B cell (primary cell): ENCODE measurements at regions not wholly inside any gene's neighbourhood (a gene's known extent, or its start where the extent isn't known, plus 50 kb on each side); places are given as distances from the start of the nearest gene placed in this dataset.

Experiments
- ATAC-seq: fragments of 200-7000 bp; cut with Tn5 transposase; one replicate; pipeline ENCODE4 v1.10.0; 2021; ENCODE audit warnings: low read depth, mild to moderate bottlenecking, moderate number of reproducible peaks, moderate library complexity
- CTCF ChIA-PET: fragments of 350-600 bp; sonication (Branson Sonifier 250); formaldehyde crosslinking; loops from one replicate; lab custom pipeline; 2021; ENCODE audit warnings: antibody characterized with exemption, inconsistent platforms; lab: Charles Lee
- POLR2A ChIA-PET: fragments of 350-600 bp; sonication (Branson Sonifier 250); formaldehyde crosslinking; loops from one replicate; lab custom pipeline; 2021; ENCODE audit warnings: antibody characterized with exemption; lab: Charles Lee
- DNase-seq: peaks from one replicate; pipeline ENCODE4 v3.0.0; 2013
- H2AFZ ChIP-seq: 2 replicates; pipeline ENCODE4 v1.6.1; 2012; ENCODE audit warnings: mild to moderate bottlenecking, low read depth, low read length; ENCODE audit not compliant: insufficient read depth, poor library complexity, severe bottlenecking
- H3K27ac ChIP-seq, 2 donors: 1 replicate in 1 of 2; 2 replicates in 1 of 2; pipeline ENCODE4 v1.5.1; 2012 to 2013; ENCODE audit warnings: low read length in 2 of 2, mild to moderate bottlenecking in 2 of 2, moderate library complexity in 1 of 2
- H3K27me3 ChIP-seq, 4 experiments: fragments of 200-600 bp in 1 of 4; sonication (generic) in 1 of 4; replicated peaks in 1 of 4; 1 replicate in 2 of 4; 2 replicates in 2 of 4; pipeline versions ENCODE4 v1.6.1 to v1.7.0; 2013 to 2016; ENCODE audit warnings: low read length in 3 of 4, mild to moderate bottlenecking in 2 of 4, mixed read lengths in 1 of 4, moderate library complexity in 1 of 4; ENCODE audit not compliant: insufficient read depth in 4 of 4, control insufficient read depth in 3 of 4; ENCODE audit errors: control extremely low read depth in 1 of 4
- H3K36me3 ChIP-seq, 2 experiments: replicated peaks in 1 of 2; 1 replicate in 1 of 2; 2 replicates in 1 of 2; pipeline versions ENCODE4 v1.6.1 to v1.7.1; 2013; ENCODE audit warnings: low read length in 1 of 2; ENCODE audit not compliant: insufficient read depth in 2 of 2, control insufficient read depth in 1 of 2; ENCODE audit errors: control extremely low read depth in 1 of 2, extremely low read depth in 1 of 2
- H3K4me1 ChIP-seq, 2 donors: fragments of 200-600 bp in 1 of 2; sonication (generic) in 1 of 2; 1 replicate in 1 of 2; 2 replicates in 1 of 2; pipeline versions ENCODE4 v1.5.1 to v1.6.1; 2013 to 2017; ENCODE audit warnings: low read length in 2 of 2; ENCODE audit not compliant: control insufficient read depth in 2 of 2, insufficient read depth in 2 of 2
- H3K4me2 ChIP-seq: replicated peaks from 2 replicates; pipeline ENCODE3; 2012; ENCODE audit warnings: mild to moderate bottlenecking, low read depth, low read length; ENCODE audit not compliant: poor library complexity, severe bottlenecking
- H3K4me3 ChIP-seq, 5 experiments: fragments of 200-600 bp in 1 of 5; sonication (generic) in 1 of 5; 1 replicate in 3 of 5; 2 replicates in 2 of 5; pipeline versions ENCODE4 v1.5.1 to v1.7.0; 2011 to 2016; ENCODE audit warnings: low read length in 4 of 5, mild to moderate bottlenecking in 4 of 5, low read depth in 2 of 5, control low read depth in 1 of 5, moderate library complexity in 1 of 5; ENCODE audit not compliant: insufficient read depth in 1 of 5; ENCODE audit errors: control extremely low read depth in 1 of 5, extremely low read depth in 1 of 5
- H3K79me2 ChIP-seq: fragments of 200-600 bp; sonication (generic); one replicate; pipeline ENCODE4 v1.6.0; 2016; ENCODE audit warnings: low read length; ENCODE audit not compliant: control insufficient read depth, insufficient read depth
- H3K9ac ChIP-seq: fragments of 200-600 bp; sonication (generic); 2 replicates; pipeline ENCODE4 v1.6.1; 2017; ENCODE audit warnings: mild to moderate bottlenecking, low read length, moderate library complexity
- H3K9me3 ChIP-seq, 3 donors: one replicate each; pipeline versions ENCODE4 v1.6.1 to v1.7.1; 2013; ENCODE audit warnings: low read length in 2 of 3; ENCODE audit not compliant: control insufficient read depth in 2 of 3, insufficient read depth in 1 of 3; ENCODE audit errors: control extremely low read depth in 1 of 3
- H4K20me1 ChIP-seq: 2 replicates; pipeline ENCODE4 v1.6.0; 2012; ENCODE audit warnings: mild to moderate bottlenecking, low read length; ENCODE audit not compliant: insufficient read depth, control insufficient read depth, poor library complexity, severe bottlenecking
- H3K27ac Mint-ChIP-seq: one replicate; pipeline ENCODE4 v1.8.0; 2021; ENCODE audit warnings: mixed read lengths
- H3K27me3 Mint-ChIP-seq: one replicate; pipeline ENCODE4 v1.8.0; 2021; ENCODE audit warnings: mixed read lengths
- H3K4me1 Mint-ChIP-seq: one replicate; pipeline ENCODE4 v1.8.0; 2021; ENCODE audit warnings: mixed read lengths
- H3K4me3 Mint-ChIP-seq: one replicate; pipeline ENCODE4 v1.8.0; 2021; ENCODE audit warnings: mixed read lengths
- H3K9me3 Mint-ChIP-seq: one replicate; pipeline ENCODE4 v1.8.0; 2022; ENCODE audit warnings: mixed read lengths; ENCODE audit not compliant: insufficient read depth
- EZH2 ChIP-seq: IDR thresholded peaks from 2 replicates; pipeline ENCODE4 v1.6.1; 2012; ENCODE audit warnings: borderline replicate concordance, low read depth, mild to moderate bottlenecking, moderate library complexity, low read length; ENCODE audit not compliant: insufficient read depth, poor library complexity, severe bottlenecking
- WGBS: methylation state at CpG from one replicate; pipeline ENCODE4 v1.1.5; 2013; ENCODE audit warnings: missing lambda C conversion rate; ENCODE audit not compliant: insufficient coverage; 5-methylcytosine and 5-hydroxymethylcytosine counted together
- intact Hi-C: fragments of 100-400 bp; cut with micrococcal nuclease; formaldehyde crosslinking; loops from one replicate; pipeline ENCODE4 v1.10.0; 2022
- TF ChIP-seq, protein P1 (sequence below): fragments of 200-600 bp; IDR thresholded peaks from one replicate; pipeline ENCODE4 v1.8.0; 2022; ENCODE audit warnings: antibody characterized with exemption, mild to moderate bottlenecking

DNA sequence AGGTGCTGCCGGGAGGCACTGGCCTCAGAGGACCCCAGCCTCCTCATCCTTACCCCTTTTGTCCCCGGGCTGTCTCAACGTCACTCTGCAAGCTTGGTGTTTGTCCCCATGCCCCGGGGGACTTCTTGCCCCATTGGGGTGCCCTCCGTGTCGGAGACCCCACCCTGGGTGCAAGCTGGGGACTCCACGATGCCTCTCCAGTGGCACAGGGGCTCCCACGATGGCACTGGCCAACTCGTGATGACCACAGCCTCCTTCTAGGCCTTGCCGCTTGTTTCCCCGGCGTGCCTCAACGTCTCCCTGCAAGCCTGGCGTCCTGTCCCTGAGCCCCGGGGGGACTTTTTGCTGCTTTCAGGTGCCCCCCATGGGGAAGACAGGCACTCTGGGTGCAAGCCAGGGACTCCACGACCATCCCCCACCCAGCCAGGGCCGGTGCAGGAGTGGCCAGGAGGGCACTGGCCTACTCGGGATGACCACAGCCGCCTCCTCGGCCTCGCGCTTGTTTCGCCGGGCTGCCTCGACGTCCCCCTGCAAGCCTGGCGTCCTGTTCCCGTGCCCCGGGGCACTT is 237.0 kb downstream of the TUBA3C start:
- H3K4me3 Mint-ChIP-seq = no peak overlapping the region
- no peak overlapping the region for H3K27ac Mint-ChIP-seq
- Histone ChIP-seq H3K36me3 (no peaks in the 10 kb centered on the region), H3K27ac (no peak overlapping the region), H3K4me1 (no peaks in the 10 kb centered on the region), H3K4me2 (no peak overlapping the region), H3K4me3 (no peak overlapping the region), H3K79me2 (no peaks in the 10 kb centered on the region), H3K9ac (no peak overlapping the region), H2AFZ (no peak overlapping the region), H4K20me1 (no peaks in the 10 kb centered on the region), H3K9me3 (peaks cover 0 to 40% (median 0%) of the 10 kb centered on the region in 3 donors), H3K27me3 (no peaks in the 10 kb centered on the region)
- WGBS = 89% methylated on average over 25 of the region's 29 CpGs
- intact Hi-C loops = no loop called here
- no peaks in the 10 kb centered on the region for H3K27me3 Mint-ChIP-seq
- ChIA-PET CTCF (no interaction called here), POLR2A (no interaction called here)
- H3K9me3 Mint-ChIP-seq = no peaks in the 10 kb centered on the region
- no peaks in the 10 kb centered on the region for H3K4me1 Mint-ChIP-seq
- TF ChIP-seq, protein P1, sequence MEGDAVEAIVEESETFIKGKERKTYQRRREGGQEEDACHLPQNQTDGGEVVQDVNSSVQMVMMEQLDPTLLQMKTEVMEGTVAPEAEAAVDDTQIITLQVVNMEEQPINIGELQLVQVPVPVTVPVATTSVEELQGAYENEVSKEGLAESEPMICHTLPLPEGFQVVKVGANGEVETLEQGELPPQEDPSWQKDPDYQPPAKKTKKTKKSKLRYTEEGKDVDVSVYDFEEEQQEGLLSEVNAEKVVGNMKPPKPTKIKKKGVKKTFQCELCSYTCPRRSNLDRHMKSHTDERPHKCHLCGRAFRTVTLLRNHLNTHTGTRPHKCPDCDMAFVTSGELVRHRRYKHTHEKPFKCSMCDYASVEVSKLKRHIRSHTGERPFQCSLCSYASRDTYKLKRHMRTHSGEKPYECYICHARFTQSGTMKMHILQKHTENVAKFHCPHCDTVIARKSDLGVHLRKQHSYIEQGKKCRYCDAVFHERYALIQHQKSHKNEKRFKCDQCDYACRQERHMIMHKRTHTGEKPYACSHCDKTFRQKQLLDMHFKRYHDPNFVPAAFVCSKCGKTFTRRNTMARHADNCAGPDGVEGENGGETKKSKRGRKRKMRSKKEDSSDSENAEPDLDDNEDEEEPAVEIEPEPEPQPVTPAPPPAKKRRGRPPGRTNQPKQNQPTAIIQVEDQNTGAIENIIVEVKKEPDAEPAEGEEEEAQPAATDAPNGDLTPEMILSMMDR = no peak
- no peak for TF ChIP-seq EZH2
- ATAC-seq = no peak
- no peak for DNase-seq

DNA sequence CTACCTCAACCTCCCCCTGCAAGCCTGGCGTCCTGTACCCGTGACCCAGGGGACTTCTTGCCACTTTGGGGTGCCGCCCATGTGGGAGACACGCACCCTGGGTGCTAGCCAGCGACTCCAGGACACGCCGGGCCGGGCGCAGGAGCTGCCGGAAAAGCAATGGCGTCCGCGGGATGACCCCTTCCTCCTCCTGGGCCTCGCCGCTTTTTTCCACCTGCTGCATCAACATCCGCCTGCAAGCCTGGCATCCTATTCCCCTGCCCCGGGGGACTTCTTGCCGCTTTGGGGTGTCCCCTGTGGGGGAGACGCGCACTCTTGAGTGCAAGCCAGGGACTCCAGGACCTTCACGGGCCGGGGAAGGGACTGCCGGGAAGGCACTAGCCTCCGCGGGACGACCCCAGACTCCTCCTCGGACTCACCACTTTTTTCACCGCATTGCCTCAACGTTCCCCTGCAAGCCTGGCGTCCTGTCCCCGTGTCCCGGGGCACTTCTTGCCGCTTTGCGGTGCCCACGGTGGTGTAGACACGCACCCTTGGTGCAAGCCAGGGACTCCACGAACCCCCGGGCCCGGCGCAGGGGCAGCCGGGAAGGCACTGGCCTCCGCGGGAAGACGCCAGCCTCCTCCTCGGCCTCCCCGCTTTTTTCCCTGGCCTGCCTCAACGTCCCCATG is 237.8 kb downstream of the TUBA3C start:
- POLR2A ChIA-PET = no interaction called here
- Histone ChIP-seq H3K36me3 (no peaks in the 10 kb centered on the region), H3K4me1 (no peaks in the 10 kb centered on the region), H3K4me3 (no peak overlapping the region), H2AFZ (no peak overlapping the region), H3K9ac (no peak overlapping the region), H3K27me3 (no peaks in the 10 kb centered on the region), H3K27ac (no peak overlapping the region), H4K20me1 (no peaks in the 10 kb centered on the region), H3K79me2 (no peaks in the 10 kb centered on the region), H3K4me2 (no peak overlapping the region), H3K9me3 (peaks cover 0 to 39% (median 0%) of the 10 kb centered on the region in 3 donors)
- Mint-ChIP-seq H3K27me3 (no peaks in the 10 kb centered on the region), H3K27ac (no peak overlapping the region), H3K9me3 (no peaks in the 10 kb centered on the region), H3K4me1 (no peaks in the 10 kb centered on the region), H3K4me3 (no peak overlapping the region)
- CTCF ChIA-PET = no interaction called here
- DNase-seq (no peak), ATAC-seq (no peak)
- WGBS = 93% methylated on average over 45 of the region's 47 CpGs
- TF ChIP-seq, protein P1 = no peak
- TF ChIP-seq EZH2 = no peak
- intact Hi-C loops = no loop called here
